ENCODE measurements at regions not wholly inside any gene's neighbourhood (a gene's known extent, or its start where the extent isn't known, plus 50 kb on each side); places are given as distances from the start of the nearest gene placed in this dataset.

GRCh38 chr2:78127424-78127823, 605.2 kb upstream of the LRRTM4 start:
- Histone ChIP-seq H2AFZ (ENCODE audit: insufficient read depth, low read depth, low read length, poor library complexity, severe bottlenecking) (no peak overlapping the region), H3K36me3 (replicated peaks in 1 of 2; ENCODE audit: control insufficient read depth in 1 of 2, insufficient read depth in 2 of 2, low read length in 2 of 2) (no peaks in the 10 kb centered on the region), H3K9me3 (replicated peaks in 1 of 2; ENCODE audit: control insufficient read depth in 1 of 2, insufficient read depth in 1 of 2, low read length in 2 of 2) (no peaks in the 10 kb centered on the region), H3K27me3 (ENCODE audit: control insufficient read depth in 2 of 2, insufficient read depth in 2 of 2, low read length in 2 of 2) (no peaks in the 10 kb centered on the region), H3K4me1 (ENCODE audit: control insufficient read depth in 1 of 2, insufficient read depth in 2 of 2, low read length in 2 of 2) (no peaks in the 10 kb centered on the region), H3K9ac (ENCODE audit: insufficient read depth, low read length, poor library complexity, severe bottlenecking) (no peak overlapping the region), H3K4me2 (replicated peaks; ENCODE audit: extremely low read depth, low read length, poor library complexity, severe bottlenecking) (no peak overlapping the region), H4K20me1 (ENCODE audit: insufficient read depth, low read length) (no peaks in the 10 kb centered on the region), H3K4me3 (replicated peaks in 1 of 3; ENCODE audit: low read depth in 2 of 3, low read length in 3 of 3) (no peak overlapping the region), H3K27ac (ENCODE audit: low read depth in 1 of 2, low read length in 2 of 2) (no peak overlapping the region), H3K79me2 (ENCODE audit: insufficient read depth, low read length) (no peaks in the 10 kb centered on the region)
- H3K4me1 Mint-ChIP-seq: no peaks in the 10 kb centered on the region
- peaks cover 0 to 2% (median 0%) of the 10 kb centered on the region in 7 donors for H3K9me3 Mint-ChIP-seq
- no peaks in the 10 kb centered on the region for H3K36me3 Mint-ChIP-seq
- TF ChIP-seq, protein P1, sequence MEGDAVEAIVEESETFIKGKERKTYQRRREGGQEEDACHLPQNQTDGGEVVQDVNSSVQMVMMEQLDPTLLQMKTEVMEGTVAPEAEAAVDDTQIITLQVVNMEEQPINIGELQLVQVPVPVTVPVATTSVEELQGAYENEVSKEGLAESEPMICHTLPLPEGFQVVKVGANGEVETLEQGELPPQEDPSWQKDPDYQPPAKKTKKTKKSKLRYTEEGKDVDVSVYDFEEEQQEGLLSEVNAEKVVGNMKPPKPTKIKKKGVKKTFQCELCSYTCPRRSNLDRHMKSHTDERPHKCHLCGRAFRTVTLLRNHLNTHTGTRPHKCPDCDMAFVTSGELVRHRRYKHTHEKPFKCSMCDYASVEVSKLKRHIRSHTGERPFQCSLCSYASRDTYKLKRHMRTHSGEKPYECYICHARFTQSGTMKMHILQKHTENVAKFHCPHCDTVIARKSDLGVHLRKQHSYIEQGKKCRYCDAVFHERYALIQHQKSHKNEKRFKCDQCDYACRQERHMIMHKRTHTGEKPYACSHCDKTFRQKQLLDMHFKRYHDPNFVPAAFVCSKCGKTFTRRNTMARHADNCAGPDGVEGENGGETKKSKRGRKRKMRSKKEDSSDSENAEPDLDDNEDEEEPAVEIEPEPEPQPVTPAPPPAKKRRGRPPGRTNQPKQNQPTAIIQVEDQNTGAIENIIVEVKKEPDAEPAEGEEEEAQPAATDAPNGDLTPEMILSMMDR (IDR thresholded peaks at IDR 0.05): no peak
- 100% methylated on average over 1 of the region's 4 CpGs for WGBS (ENCODE audit: insufficient coverage)
- intact Hi-C loops (cut with micrococcal nuclease): no loop called here
- H3K27me3 Mint-ChIP-seq (ENCODE audit: low read depth in 3 of 3): no peaks in the 10 kb centered on the region
- no peak overlapping the region for H3K27ac Mint-ChIP-seq
- DNase-seq: no peak
- no peak overlapping the region for H3K4me3 Mint-ChIP-seq

DNA sequence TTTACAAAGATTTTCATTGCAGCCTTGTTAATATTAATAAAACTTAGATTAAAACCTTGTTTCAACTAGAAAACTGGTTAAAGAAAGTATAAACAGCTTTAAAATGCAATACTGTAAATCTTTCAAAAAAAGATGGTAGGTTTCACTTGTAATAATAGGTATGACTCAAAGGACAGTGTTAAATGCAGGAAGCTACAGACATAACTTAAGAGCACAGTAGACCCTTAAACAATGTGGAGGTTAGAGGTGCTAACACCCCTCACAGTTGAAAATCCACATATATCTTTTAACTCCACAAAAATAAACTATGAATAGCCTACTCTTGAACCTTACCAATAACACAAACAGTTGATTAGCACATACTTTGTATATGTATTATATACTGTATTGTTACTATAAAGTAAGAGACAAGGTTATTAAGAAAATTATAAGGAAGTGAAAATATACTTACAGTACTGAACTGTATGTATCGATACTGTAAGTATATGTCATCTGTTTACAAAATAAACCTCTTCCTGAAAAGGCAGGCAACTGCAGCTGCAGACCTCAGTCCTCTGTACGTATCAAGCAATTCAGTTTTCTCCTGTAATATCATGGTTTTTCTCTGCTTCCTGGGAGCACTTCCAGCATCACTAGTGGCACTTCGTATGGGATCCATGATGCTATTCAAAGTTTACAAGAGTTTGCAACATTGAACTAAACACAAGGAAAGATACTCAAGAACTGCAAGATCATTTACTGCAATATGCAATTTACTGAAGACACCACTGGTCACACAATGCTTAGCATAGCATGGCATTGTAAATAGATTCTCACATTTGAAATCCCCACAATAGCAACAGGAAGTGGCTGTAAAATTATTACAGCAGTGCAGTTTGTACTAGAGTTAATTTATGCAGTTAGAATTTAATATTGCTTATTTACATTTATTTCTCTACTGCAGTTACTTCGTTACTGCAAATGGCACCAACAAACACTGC, 610.5 kb upstream of the LRRTM4 start:
- DNase-seq: no peak
- Mint-ChIP-seq H3K36me3 (no peaks in the 10 kb centered on the region), H3K4me3 (no peak overlapping the region), H3K9me3 (peaks cover 0 to 2% (median 0%) of the 10 kb centered on the region in 7 donors), H3K27me3 (ENCODE audit: low read depth in 3 of 3) (no peaks in the 10 kb centered on the region), H3K27ac (no peak overlapping the region), H3K4me1 (no peaks in the 10 kb centered on the region)
- no peaks in the 10 kb centered on the region for H3K4me1 ChIP-seq (ENCODE audit: control insufficient read depth in 1 of 2, insufficient read depth in 2 of 2, low read length in 2 of 2)
- H3K4me3 ChIP-seq (replicated peaks in 1 of 3; ENCODE audit: low read depth in 2 of 3, low read length in 3 of 3): no peak overlapping the region
- no peaks in the 10 kb centered on the region for H3K79me2 ChIP-seq (ENCODE audit: insufficient read depth, low read length)
- WGBS (ENCODE audit: insufficient coverage): 91% methylated on average over 1 of the region's 4 CpGs
- no peaks in the 10 kb centered on the region for H3K36me3 ChIP-seq (replicated peaks in 1 of 2; ENCODE audit: control insufficient read depth in 1 of 2, insufficient read depth in 2 of 2, low read length in 2 of 2)
- H3K9ac ChIP-seq (ENCODE audit: insufficient read depth, low read length, poor library complexity, severe bottlenecking): no peak overlapping the region
- no peaks in the 10 kb centered on the region for H4K20me1 ChIP-seq (ENCODE audit: insufficient read depth, low read length)
- intact Hi-C loops (cut with micrococcal nuclease): no loop called here
- TF ChIP-seq, protein P1 (IDR thresholded peaks at IDR 0.05): no peak
- H3K27ac ChIP-seq (ENCODE audit: low read depth in 1 of 2, low read length in 2 of 2): no peak overlapping the region
- no peak overlapping the region for H2AFZ ChIP-seq (ENCODE audit: insufficient read depth, low read depth, low read length, poor library complexity, severe bottlenecking)
- H3K4me2 ChIP-seq (replicated peaks; ENCODE audit: extremely low read depth, low read length, poor library complexity, severe bottlenecking): no peak overlapping the region
- no peaks in the 10 kb centered on the region for H3K9me3 ChIP-seq (replicated peaks in 1 of 2; ENCODE audit: control insufficient read depth in 1 of 2, insufficient read depth in 1 of 2, low read length in 2 of 2)
- H3K27me3 ChIP-seq (ENCODE audit: control insufficient read depth in 2 of 2, insufficient read depth in 2 of 2, low read length in 2 of 2): no peaks in the 10 kb centered on the region

All from CD14-positive monocyte (primary cell).